IMR-90 (cell line): ENCODE measurements at regions not wholly inside any gene's neighbourhood (a gene's known extent, or its start where the extent isn't known, plus 50 kb on each side); places are given as distances from the start of the nearest gene placed in this dataset.

Experiments used
- ATAC-seq: fragments of 200-7000 bp; cut with Tn5 transposase; 2 replicates; pipeline ENCODE4 v1.9.1; 2020; ENCODE audit warnings: low read depth, mild to moderate bottlenecking, moderate library complexity
- BruUV-seq: library from RNA; stranded (reverse); fragments of 400-500 nt; replicated peaks from 2 replicates; lab custom pipeline; 2021; lab: Mats Ljungman, UMichigan
- CTCF ChIA-PET: fragments of 300-600 bp; formaldehyde crosslinking; extraction: SDS; loops from one replicate; lab custom pipeline; 2021; ENCODE audit warnings: antibody characterized with exemption; lab: Yijun Ruan, JAX
- POLR2A ChIA-PET: fragments of 300-600 bp; sonication (Branson Sonifier 250); formaldehyde crosslinking; loops from one replicate; lab custom pipeline; 2022; ENCODE audit warnings: antibody characterized with exemption; ENCODE audit not compliant: unreplicated experiment; lab: Charles Lee
- DNase-seq: peaks from one replicate; pipeline ENCODE4 v3.0.0; 2013
- H2AFZ ChIP-seq: replicated peaks from 2 replicates; pipeline ENCODE3; 2013; ENCODE audit warnings: low read length, mild to moderate bottlenecking; ENCODE audit not compliant: poor library complexity
- H2AK5ac ChIP-seq: 2 replicates; pipeline ENCODE4 v1.6.1; 2013; ENCODE audit warnings: low read depth, low read length, inconsistent platforms
- H2AK9ac ChIP-seq: replicated peaks from 2 replicates; pipeline ENCODE3; 2013; ENCODE audit warnings: mild to moderate bottlenecking, low read depth, low read length, moderate library complexity; ENCODE audit not compliant: poor library complexity
- H2BK120ac ChIP-seq: 2 replicates; pipeline ENCODE4 v1.6.1; 2013; ENCODE audit warnings: low read depth, low read length, inconsistent platforms
- H2BK15ac ChIP-seq: 3 replicates; pipeline ENCODE4 v1.6.1; 2013; ENCODE audit warnings: low read depth, low read length, inconsistent platforms
- H2BK20ac ChIP-seq: 2 replicates; pipeline ENCODE4 v1.6.1; 2013; ENCODE audit warnings: low read depth, mild to moderate bottlenecking, inconsistent platforms, low read length, moderate library complexity
- H2BK5ac ChIP-seq: 2 replicates; pipeline ENCODE4 v1.6.1; 2013; ENCODE audit warnings: mild to moderate bottlenecking, low read depth, low read length, inconsistent platforms; ENCODE audit not compliant: poor library complexity, severe bottlenecking
- H3K14ac ChIP-seq: replicated peaks from 2 replicates; pipeline ENCODE4 v1.6.1; 2013; ENCODE audit warnings: low read depth, low read length, inconsistent platforms
- H3K18ac ChIP-seq: 2 replicates; pipeline ENCODE4 v1.6.1; 2013; ENCODE audit warnings: low read depth, low read length, control low read depth
- H3K23ac ChIP-seq: 2 replicates; pipeline ENCODE4 v1.6.1; 2013; ENCODE audit warnings: low read depth, low read length, inconsistent platforms
- H3K27ac ChIP-seq: 2 replicates; pipeline ENCODE4 v1.5.1; 2013; ENCODE audit warnings: mild to moderate bottlenecking, control low read depth, low read length; ENCODE audit not compliant: insufficient read depth
- H3K27me3 ChIP-seq: 2 replicates; pipeline ENCODE4 v1.6.1; 2013; ENCODE audit warnings: low read length; ENCODE audit not compliant: control insufficient read depth, insufficient read depth
- H3K36me3 ChIP-seq: 2 replicates; pipeline ENCODE4 v1.6.1; 2013; ENCODE audit warnings: low read length, mixed read lengths; ENCODE audit not compliant: control insufficient read depth, insufficient read depth
- H3K4ac ChIP-seq: 2 replicates; pipeline ENCODE4 v1.6.1; 2013; ENCODE audit warnings: low read depth, low read length, inconsistent platforms
- H3K4me1 ChIP-seq: 2 replicates; pipeline ENCODE4 v1.6.1; 2013; ENCODE audit warnings: low read length, mixed read lengths; ENCODE audit not compliant: control insufficient read depth, insufficient read depth
- H3K4me2 ChIP-seq: 2 replicates; pipeline ENCODE4 v1.6.1; 2013; ENCODE audit warnings: low read depth, mild to moderate bottlenecking, control low read depth, low read length, moderate library complexity
- H3K4me3 ChIP-seq: 2 replicates; pipeline ENCODE4 v1.5.1; 2013; ENCODE audit warnings: low read depth, mild to moderate bottlenecking, control low read depth, low read length, moderate library complexity; ENCODE audit not compliant: insufficient read depth
- H3K56ac ChIP-seq: 2 replicates; pipeline ENCODE4 v1.6.1; 2013; ENCODE audit warnings: low read length, inconsistent platforms; ENCODE audit not compliant: insufficient read depth; ENCODE audit errors: extremely low read depth
- H3K79me1 ChIP-seq, 2 experiments: 2 replicates each; pipeline ENCODE4 v1.6.1; 2013; ENCODE audit warnings: low read length in 2 of 2, inconsistent platforms in 1 of 2, low read depth in 1 of 2
- H3K9ac ChIP-seq: 2 replicates; pipeline ENCODE4 v1.6.1; 2013; ENCODE audit warnings: low read depth, low read length, control low read depth
- H3K9me1 ChIP-seq: 2 replicates; pipeline ENCODE4 v1.6.1; 2013; ENCODE audit warnings: low read length, inconsistent platforms; ENCODE audit not compliant: insufficient read depth
- H3K9me3 ChIP-seq: 2 replicates; pipeline ENCODE4 v1.6.1; 2013; ENCODE audit warnings: low read length; ENCODE audit not compliant: control insufficient read depth, insufficient read depth
- H4K20me1 ChIP-seq: 2 replicates; pipeline ENCODE4 v1.6.1; 2013; ENCODE audit warnings: low read length, inconsistent platforms; ENCODE audit not compliant: insufficient read depth
- H4K5ac ChIP-seq: 2 replicates; pipeline ENCODE4 v1.6.1; 2013; ENCODE audit warnings: mild to moderate bottlenecking, low read depth, low read length, control low read depth
- H4K8ac ChIP-seq, 2 experiments: 2 replicates each; pipeline ENCODE4 v1.6.1; 2013; ENCODE audit warnings: low read depth in 2 of 2, low read length in 2 of 2, control low read depth in 1 of 2, inconsistent platforms in 1 of 2
- H4K91ac ChIP-seq: 2 replicates; pipeline ENCODE4 v1.6.1; 2013; ENCODE audit warnings: low read depth, low read length, inconsistent platforms; ENCODE audit not compliant: insufficient read depth
- BHLHE40 ChIP-seq: fragments of 150-350 bp; IDR thresholded peaks from 2 replicates; pipeline ENCODE4 v1.6.1; 2016; ENCODE audit warnings: mild to moderate bottlenecking, low read depth, low read length
- CEBPB ChIP-seq: IDR thresholded peaks from 2 replicates; pipeline ENCODE4 v1.6.1; 2012; ENCODE audit warnings: low read depth, low read length, improper control_type of control experiment
- CHD1 ChIP-seq: IDR thresholded peaks from 2 replicates; pipeline ENCODE4 v1.6.1; 2012; ENCODE audit warnings: low read depth, low read length, improper control_type of control experiment
- CTCF ChIP-seq: conservative IDR thresholded peaks from 2 replicates; pipeline ENCODE4 v1.5.1; 2012; ENCODE audit warnings: mild to moderate bottlenecking, low read depth, low read length, improper control_type of control experiment
- ELK1 ChIP-seq: fragments of 150-350 bp; IDR thresholded peaks from 2 replicates; pipeline ENCODE4 v1.6.1; 2016; ENCODE audit warnings: low read depth, mild to moderate bottlenecking, low read length, moderate library complexity, borderline replicate concordance
- MAFK ChIP-seq: IDR thresholded peaks from 2 replicates; pipeline ENCODE4 v1.6.1; 2012; ENCODE audit warnings: low read depth, low read length, improper control_type of control experiment
- MAZ ChIP-seq: IDR thresholded peaks from 2 replicates; pipeline ENCODE4 v1.6.1; 2012; ENCODE audit warnings: low read depth, mild to moderate bottlenecking, low read length, improper control_type of control experiment, moderate library complexity, borderline replicate concordance
- MXI1 ChIP-seq: IDR thresholded peaks from 2 replicates; pipeline ENCODE4 v1.6.1; 2012; ENCODE audit warnings: low read depth, mild to moderate bottlenecking, low read length, moderate library complexity, borderline replicate concordance
- POLR2A ChIP-seq: IDR thresholded peaks from 2 replicates; pipeline ENCODE4 v1.6.1; 2012; ENCODE audit warnings: mild to moderate bottlenecking, low read depth, low read length
- RCOR1 ChIP-seq: IDR thresholded peaks from 2 replicates; pipeline ENCODE4 v1.6.1; 2012; ENCODE audit warnings: mild to moderate bottlenecking, low read length, improper control_type of control experiment; ENCODE audit not compliant: insufficient replicate concordance
- USF2 ChIP-seq: fragments of 150-350 bp; IDR thresholded peaks from 2 replicates; pipeline ENCODE4 v1.6.1; 2017; ENCODE audit warnings: mild to moderate bottlenecking, antibody characterized with exemption, low read length, low read depth
- WGBS, 2 experiments: methylation state at CpG; one replicate each; pipeline versions ENCODE4 v1.1.5 to v1.1.7; 2013; ENCODE audit warnings: missing lambda C conversion rate in 2 of 2; ENCODE audit not compliant: insufficient read length in 1 of 2; ENCODE audit errors: extremely low coverage in 2 of 2; 5-methylcytosine and 5-hydroxymethylcytosine counted together
- dilution Hi-C: fragments of 300-500 bp; cut with HindIII; formaldehyde crosslinking; loops from one replicate; pipeline ENCODE4 v1.14.3; 2018; ENCODE audit warnings: low sequenced_read_pairs; ENCODE audit not compliant: unreplicated experiment
- in situ Hi-C: fragments of 300-500 bp; cut with MboI; formaldehyde crosslinking; loops from 3 replicates; pipeline ENCODE4 v1.14.3; 2019; ENCODE audit warnings: low sequenced_read_pairs, inconsistent platforms, mixed read lengths
- intact Hi-C: fragments of 100-400 bp; cut with micrococcal nuclease; formaldehyde crosslinking; loops from 2 replicates; pipeline ENCODE4 v1.10.0; 2022

GRCh38 chr7:86181474-86181873 is 462.2 kb upstream of the GRM3 start:
- H2BK15ac ChIP-seq, result no peak overlapping the region
- no peak overlapping the region for H2AK5ac ChIP-seq
- TF ChIP-seq MXI1 (no peak), CEBPB (no peak), BHLHE40 (no peak), USF2 (no peak), RCOR1 (no peak), CTCF (no peak), POLR2A (no peak), CHD1 (no peak), ELK1 (no peak), MAZ (no peak), MAFK (no peak)
- H3K4me1 ChIP-seq, result no peaks in the 10 kb centered on the region
- H3K27me3 ChIP-seq, result no peaks in the 10 kb centered on the region
- no peak overlapping the region for H3K27ac ChIP-seq
- H2BK20ac ChIP-seq, result no peak overlapping the region
- H3K4ac ChIP-seq, result no peak overlapping the region
- H3K18ac ChIP-seq, result no peak overlapping the region
- H3K9me1 ChIP-seq, result no peaks in the 10 kb centered on the region
- H3K9me3 ChIP-seq, result no peaks in the 10 kb centered on the region
- H4K20me1 ChIP-seq, result no peaks in the 10 kb centered on the region
- no peak overlapping the region for H2BK120ac ChIP-seq
- H3K36me3 ChIP-seq, result no peaks in the 10 kb centered on the region
- H3K4me3 ChIP-seq, result no peak overlapping the region
- H4K8ac ChIP-seq, result no peak overlapping the region
- H3K56ac ChIP-seq, result no peak overlapping the region
- dilution Hi-C loops (no loop called here), intact Hi-C loops (no loop called here), in situ Hi-C loops (no loop called here)
- no peak overlapping the region for H2BK5ac ChIP-seq
- no CpG with 5 or more reads among the region's 3 CpGs for WGBS, 2 experiments
- no peaks in the 10 kb centered on the region for H3K79me1 ChIP-seq
- CTCF ChIA-PET, result no interaction called here
- POLR2A ChIA-PET, result no interaction called here
- no peak overlapping the region for H3K9ac ChIP-seq
- no peak overlapping the region for H2AFZ ChIP-seq
- ATAC-seq (no peak), DNase-seq (no peak)
- BruUV-seq, result no TSS peak
- no peak overlapping the region for H3K14ac ChIP-seq
- H4K5ac ChIP-seq, result no peak overlapping the region
- H2AK9ac ChIP-seq, result no peak overlapping the region
- no peak overlapping the region for H3K23ac ChIP-seq
- no peak overlapping the region for H3K4me2 ChIP-seq
- H4K91ac ChIP-seq, result no peak overlapping the region
